NCI-H460 (cell line): ENCODE measurements at regions not wholly inside any gene's neighbourhood (a gene's known extent, or its start where the extent isn't known, plus 50 kb on each side); places are given as distances from the start of the nearest gene placed in this dataset.
"Not testable (repeated sequence)": the region's sequence is repeated elsewhere in the genome, so short reads cannot be mapped to it uniquely, and the experiment has no call there.

Source experiments
- DNase-seq: peaks from one replicate; pipeline ENCODE4 v3.0.0-alpha.2; 2016; ENCODE audit warnings: low read depth; ENCODE audit errors: extremely low read depth

DNA sequence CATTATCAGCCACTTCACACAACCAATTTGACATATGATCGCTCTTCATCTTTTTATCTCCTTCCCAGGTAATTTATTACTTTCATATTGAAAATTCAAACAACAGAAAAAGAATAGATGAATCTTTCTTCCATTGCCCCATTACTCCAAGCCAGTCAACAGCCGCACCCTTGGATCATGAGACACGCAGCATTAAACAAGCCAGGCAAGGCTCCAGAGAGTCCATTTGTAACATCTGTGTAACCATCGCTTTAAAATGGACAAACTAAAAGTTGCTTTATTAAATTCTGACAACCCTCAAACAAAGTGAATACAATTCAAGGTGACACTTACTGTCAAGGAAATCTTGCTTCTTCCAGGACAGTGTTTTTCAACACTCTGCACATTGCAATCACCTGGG, 200.3 kb downstream of the EPM2A start:
- no peak for DNase-seq

DNA sequence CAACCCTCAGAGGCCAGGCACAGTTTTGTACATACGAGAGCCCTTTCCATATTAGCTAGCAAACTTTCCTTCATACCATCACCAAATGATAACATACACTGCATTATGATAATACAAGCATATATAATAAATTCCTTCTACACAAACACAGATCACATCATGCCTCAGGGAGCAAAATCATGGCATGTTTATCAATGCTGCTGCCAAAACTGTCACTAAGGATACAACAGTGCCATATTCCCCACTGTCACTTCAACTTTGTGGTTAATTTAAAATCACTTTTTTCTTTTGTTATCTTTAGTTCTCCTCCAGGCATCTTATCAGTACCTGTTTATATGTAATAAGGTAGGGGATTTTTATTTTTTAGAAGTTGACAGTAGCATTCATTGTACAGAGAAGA, 196.3 kb downstream of the EPM2A start:
- DNase-seq, result no peak

GRCh38 chr6:145539831-145540230, 195.5 kb downstream of the EPM2A start:
- DNase-seq, result no peak

DNA sequence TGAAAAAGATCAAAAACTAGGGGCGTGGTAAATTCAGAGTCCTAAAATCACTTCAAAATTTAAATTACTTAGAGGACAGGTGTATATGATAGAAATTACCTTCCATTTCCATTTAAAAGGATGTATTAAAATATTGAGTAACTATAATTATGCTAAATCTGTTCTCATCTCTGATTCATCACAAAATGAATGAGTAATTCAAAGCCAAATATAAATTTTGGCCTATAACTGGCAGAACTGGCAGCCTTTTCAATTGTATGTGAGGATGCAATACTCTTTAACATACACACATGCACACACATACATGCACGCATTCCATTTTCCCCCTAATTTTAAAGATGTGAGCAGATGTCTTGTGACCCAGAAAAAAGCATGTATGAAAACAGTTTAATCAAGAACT, 194.6 kb downstream of the EPM2A start:
- DNase-seq, result no peak

DNA sequence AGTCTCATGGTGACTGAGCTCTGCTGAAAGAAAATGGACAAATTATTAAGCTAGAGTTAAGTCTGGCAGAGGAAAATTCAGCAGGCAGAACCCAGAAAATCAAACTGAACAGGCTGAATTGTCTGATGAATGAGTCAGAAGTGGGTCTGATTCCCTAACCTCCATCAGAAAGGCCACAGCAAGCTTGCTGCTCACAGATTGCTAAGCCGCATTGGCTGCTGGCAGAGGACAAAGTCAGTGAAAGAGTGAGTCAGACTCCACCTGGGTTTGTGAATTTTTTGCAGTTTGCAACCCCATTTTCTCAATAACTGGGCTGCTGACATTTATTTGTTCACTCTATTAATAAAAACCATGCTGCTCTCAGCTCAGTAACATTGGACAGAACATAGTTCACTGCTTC, 191.3 kb downstream of the EPM2A start:
- no peak for DNase-seq

DNA sequence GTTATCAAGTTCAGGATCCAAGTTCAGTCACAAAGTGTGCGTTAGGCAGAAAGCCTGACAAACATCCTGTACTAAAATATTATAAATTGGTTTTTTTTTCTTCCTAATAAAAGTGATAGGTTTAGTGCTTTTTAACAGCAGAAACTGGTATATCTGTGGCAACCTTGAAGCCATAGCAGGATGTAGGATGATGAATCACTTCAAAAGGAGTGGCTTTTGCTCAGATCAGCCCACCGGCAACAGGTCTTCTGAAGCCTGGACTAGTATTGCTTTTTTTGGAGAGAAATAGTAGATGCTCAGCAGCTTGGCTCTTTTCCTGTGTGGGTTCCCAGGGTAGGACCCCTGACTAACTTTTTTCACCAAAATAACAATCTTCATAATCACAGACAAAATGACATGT, 190.8 kb downstream of the EPM2A start:
- no peak for DNase-seq

GRCh38 chr6:145546265-145546664, 189.1 kb downstream of the EPM2A start:
- DNase-seq, result no peak

DNA sequence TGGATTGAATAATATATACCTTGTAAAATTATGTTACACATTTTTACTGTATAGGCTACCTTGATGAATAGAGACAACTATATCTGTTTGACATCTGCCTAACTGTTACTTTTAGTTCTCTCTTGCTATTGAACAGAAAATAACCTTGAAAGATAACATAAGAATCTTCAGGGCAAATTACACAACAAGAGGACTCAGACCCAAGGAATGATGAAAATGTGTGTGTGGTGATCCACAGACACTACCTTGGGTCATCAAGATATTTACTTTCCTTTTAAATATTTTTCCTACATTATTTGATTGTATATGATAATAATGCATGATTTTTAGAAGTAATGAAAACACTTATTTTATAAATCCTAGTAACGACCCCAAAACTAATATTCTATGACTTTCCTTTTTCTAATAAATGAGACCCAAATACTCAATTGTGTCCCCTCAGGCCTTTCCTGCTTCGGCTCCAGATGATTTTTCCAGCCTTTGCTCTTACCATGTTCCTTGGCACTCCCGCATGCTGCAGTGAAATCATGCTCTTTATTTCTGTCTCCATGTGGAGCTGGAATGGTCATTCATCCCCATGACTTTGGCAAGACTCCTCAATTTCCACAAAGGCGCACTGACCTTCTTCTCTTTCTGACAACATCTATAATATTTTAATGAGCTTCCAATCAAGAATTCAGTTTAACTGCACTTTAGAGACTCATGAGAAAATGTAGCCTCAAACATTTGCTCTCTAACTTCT, 187.6 kb downstream of the EPM2A start:
- no peak for DNase-seq

DNA sequence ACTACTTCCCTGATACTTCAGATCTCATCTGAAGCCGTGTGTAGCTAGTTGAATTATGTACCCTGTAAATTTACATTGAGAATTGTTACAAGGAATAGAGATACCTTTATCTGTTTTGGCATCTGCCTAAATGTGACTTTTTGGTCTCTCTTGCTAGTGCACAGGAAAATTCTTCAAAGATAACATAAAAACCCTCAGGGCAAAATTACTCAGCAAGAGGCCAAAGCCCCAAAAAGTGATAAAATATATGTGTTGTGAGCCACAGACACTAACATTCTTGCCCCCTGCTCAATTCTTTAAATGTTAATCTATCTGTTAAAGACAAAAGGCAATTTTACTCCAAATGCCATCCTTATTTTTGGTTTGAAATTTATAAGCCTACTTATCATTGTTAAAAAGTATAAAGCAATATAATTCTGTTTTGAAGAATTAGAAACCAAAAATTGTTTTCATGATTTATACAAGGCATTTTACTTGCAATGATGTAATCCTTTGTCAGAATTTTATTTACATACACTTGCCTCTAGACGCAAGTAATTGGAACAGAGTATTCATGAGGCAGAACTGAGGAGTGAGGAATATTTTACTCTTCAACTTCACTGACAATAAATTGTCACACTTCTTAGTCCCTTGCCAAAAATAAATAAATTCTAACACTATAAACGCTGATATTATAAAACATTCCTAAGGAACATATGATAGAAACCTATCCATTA, 186.2 kb downstream of the EPM2A start:
- no peak for DNase-seq

DNA sequence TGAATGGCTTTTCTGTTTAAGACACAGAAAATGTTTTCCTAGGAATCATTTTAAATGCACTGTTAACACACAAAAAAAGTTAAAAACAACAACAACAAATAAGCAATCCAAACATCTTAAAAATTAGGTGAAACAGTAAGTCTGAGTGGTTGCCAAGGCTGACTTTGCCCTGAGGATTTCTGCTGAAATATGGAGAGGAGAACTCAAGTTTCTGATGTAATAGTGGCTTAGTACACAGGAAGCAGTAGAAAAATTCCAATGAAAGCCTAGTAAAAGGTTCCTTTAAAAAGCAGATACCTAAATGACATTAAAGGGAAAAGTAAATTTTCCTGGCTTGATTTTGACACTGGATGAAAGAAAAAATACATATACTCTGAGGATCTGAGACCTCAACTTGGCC, 184.2 kb downstream of the EPM2A start:
- no peak for DNase-seq

DNA sequence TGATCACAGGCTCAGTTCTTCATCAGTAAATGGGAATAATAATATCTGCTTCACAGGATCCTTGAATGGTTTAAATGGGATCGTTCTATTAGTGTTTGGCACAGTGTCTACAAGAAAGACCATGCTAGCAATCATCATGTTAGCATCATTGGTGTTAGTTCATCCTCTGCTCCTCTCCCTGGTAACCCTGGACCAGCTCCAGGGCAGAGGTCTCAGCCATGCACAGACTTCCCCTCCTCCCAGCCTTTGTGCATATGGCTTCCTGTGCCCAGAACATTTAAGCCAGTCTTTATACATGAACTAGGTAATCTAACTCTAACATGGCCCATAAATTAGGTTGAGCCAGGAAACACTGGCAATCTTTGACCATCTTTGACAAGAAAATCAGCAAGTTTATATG, 180.2 kb downstream of the EPM2A start:
- no peak for DNase-seq

GRCh38 chr6:145557474-145557873, 177.8 kb downstream of the EPM2A start:
- no peak for DNase-seq

GRCh38 chr6:145559836-145560235, 175.5 kb downstream of the EPM2A start:
- DNase-seq, result no peak

GRCh38 chr6:145561095-145562072, 173.9 kb downstream of the EPM2A start:
- DNase-seq, result peak; percentile 8

DNA sequence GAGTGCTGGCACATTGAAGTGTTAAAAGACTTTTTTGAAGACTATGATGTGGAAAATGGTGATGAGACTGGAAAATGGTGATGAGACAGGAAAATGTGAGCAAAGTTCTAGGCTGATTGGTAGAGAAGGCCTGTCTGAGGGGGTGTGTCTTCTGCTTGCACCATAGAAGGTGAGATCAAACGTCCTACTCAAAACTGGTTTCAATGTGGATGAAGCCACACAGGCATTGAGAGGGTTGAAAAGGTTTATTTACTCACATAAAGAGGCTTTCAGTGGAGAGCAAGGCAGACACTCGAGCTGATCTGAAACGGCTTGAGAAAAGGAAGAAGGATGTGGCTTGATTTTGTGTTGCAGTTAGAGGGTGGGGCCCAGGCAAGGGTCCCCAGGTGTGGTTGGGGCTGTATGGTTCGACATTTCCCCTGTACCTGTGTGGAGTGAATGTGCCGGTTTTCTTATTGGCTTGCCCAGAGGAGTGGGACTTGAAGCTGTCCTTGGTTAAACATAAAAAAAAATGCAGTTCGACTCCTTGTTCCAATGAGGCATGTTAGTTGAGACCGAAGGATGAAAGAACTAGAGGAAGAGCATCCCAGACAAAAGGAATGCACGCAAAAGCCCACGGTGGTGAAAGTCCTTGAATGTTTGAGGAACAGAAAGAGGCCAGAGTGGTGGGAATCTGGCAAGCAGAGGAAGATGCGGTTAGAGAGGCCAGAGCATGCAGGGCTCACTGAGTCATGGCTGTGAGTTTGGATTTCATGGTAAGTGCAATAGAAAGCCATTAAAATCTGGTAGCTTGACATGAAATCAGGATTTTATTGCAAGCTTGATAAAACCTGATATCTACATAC, 172.3 kb downstream of the EPM2A start:
- no peak for DNase-seq

GRCh38 chr6:145564553-145564952, 170.8 kb downstream of the EPM2A start:
- no peak for DNase-seq

- no peak for DNase-seq
Observed at GRCh38 chr6:145567684-145568252, 167.6 kb downstream of the EPM2A start.

DNA sequence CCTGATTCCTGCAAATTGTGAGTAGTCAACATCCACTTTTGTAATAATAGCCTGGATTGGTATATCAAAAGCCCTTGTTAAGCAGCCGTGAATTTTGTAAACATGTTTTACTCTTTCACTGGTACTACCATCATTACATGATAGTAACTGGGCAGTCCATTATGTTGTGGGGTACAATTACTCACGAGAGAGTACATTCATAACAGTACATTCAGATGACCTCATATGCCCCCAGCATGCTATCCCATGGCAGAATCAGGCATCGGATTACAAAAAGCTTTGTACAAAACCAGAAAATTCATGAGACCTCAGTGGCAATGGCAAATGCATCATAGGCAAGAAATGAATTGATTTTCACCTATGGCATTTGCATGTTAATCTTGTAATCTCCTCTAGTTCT, 166.2 kb downstream of the EPM2A start:
- DNase-seq, result no peak

GRCh38 chr6:145570336-145570735, 165.0 kb downstream of the EPM2A start:
- DNase-seq, result not testable (repeated sequence)

GRCh38 chr6:145574269-145574668, 161.1 kb downstream of the EPM2A start:
- DNase-seq, result not testable (repeated sequence)
